Fibroblast of pulmonary artery (primary cell): ENCODE measurements at regions not wholly inside any gene's neighbourhood (a gene's known extent, or its start where the extent isn't known, plus 50 kb on each side); places are given as distances from the start of the nearest gene placed in this dataset.
"Not testable (repeated sequence)": the region's sequence is repeated elsewhere in the genome, so short reads cannot be mapped to it uniquely, and the experiment has no call there.

Experiments used
- DNase-seq: peaks from one replicate; pipeline ENCODE4 v3.0.0-alpha.2; 2010; ENCODE audit warnings: low read depth
- H3K4me3 ChIP-seq: replicated peaks from 2 replicates; pipeline ENCODE4 v1.5.1; 2011; ENCODE audit warnings: low read depth, mild to moderate bottlenecking, control low read depth, low read length, moderate library complexity
- TF ChIP-seq, protein P1 (sequence below): IDR thresholded peaks from 2 replicates; pipeline ENCODE4 v1.5.1; 2011; ENCODE audit warnings: mild to moderate bottlenecking, control low read depth, low read length, inconsistent platforms; ENCODE audit errors: missing control alignments

DNA sequence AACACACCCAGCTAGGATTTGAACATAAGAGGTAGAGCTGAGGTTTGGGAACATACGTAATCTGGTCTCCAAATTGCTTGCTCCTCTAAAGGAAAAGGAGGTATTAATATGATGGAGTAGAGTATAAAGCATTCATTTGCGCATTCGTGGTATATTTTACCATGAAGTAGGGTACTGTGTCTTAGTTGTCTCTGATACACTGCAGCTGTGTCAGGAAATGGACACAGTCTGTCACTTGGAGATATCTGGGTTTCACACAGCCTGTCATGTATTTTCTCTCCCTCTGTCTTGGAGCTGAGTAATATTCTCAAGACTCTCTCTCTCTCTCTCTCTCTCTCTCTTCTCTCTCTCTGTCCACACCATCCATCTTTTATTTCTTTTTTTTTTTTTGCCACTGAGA lies 274.8 kb upstream of the UGT8 start:
- no peak for DNase-seq
- TF ChIP-seq, protein P1, sequence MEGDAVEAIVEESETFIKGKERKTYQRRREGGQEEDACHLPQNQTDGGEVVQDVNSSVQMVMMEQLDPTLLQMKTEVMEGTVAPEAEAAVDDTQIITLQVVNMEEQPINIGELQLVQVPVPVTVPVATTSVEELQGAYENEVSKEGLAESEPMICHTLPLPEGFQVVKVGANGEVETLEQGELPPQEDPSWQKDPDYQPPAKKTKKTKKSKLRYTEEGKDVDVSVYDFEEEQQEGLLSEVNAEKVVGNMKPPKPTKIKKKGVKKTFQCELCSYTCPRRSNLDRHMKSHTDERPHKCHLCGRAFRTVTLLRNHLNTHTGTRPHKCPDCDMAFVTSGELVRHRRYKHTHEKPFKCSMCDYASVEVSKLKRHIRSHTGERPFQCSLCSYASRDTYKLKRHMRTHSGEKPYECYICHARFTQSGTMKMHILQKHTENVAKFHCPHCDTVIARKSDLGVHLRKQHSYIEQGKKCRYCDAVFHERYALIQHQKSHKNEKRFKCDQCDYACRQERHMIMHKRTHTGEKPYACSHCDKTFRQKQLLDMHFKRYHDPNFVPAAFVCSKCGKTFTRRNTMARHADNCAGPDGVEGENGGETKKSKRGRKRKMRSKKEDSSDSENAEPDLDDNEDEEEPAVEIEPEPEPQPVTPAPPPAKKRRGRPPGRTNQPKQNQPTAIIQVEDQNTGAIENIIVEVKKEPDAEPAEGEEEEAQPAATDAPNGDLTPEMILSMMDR, result no peak
- no peak overlapping the region for H3K4me3 ChIP-seq

- DNase-seq, result no peak
- TF ChIP-seq, protein P1, result no peak
- H3K4me3 ChIP-seq, result no peak overlapping the region
Observed at GRCh38 chr4:114326358-114326757, 272.2 kb upstream of the UGT8 start.

- TF ChIP-seq, protein P1, result no peak
- H3K4me3 ChIP-seq, result no peak overlapping the region
- DNase-seq, result no peak
Observed at GRCh38 chr4:114332119-114332518, 266.5 kb upstream of the UGT8 start.

DNA sequence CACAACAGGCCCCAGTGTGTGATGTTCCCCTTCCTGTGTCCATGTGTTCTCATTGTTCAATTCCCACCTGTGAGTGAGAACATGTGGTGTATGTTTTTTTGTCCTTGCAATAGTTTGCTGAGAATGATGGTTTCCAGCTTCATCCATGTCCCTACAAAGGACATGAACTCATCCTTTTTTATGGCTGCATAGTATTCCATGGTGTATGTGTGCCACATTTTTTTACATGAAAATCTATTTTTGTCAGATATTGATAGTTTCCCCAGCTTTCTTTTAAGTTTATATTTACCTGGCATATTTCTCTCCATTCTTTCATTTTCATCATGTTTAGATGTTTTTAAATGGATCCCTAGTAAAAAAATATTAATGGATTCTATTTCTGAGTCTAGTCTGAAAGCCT lies 264.2 kb upstream of the UGT8 start:
- not testable (repeated sequence) for H3K4me3 ChIP-seq, DNase-seq

- DNase-seq, result no peak
- TF ChIP-seq, protein P1, result no peak
- no peak overlapping the region for H3K4me3 ChIP-seq
Observed at GRCh38 chr4:114334884-114335330, 263.7 kb upstream of the UGT8 start.

- DNase-seq, result no peak
- TF ChIP-seq, protein P1, result no peak
- H3K4me3 ChIP-seq, result no peak overlapping the region
Observed at GRCh38 chr4:114335339-114335738, 263.3 kb upstream of the UGT8 start.

DNA sequence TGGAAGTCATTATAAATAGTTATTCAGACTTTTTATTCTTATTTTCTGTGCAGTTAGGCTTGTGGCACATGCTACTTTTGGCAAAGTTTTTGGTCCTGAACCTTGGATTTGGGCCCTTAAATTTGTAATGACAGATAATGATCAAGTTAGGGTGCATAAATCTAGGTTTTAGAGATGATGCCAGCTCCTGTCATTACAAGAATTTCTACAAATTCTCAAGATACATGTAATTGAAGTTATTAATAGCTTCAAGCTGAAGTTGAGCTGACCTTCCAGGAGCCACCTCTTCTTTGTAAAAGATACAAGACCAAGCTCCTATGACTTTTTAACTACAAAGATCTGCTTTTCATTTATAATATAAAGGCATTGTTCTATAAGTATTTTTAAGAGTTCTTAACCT lies 255.6 kb upstream of the UGT8 start:
- no peak overlapping the region for H3K4me3 ChIP-seq
- DNase-seq, result no peak
- TF ChIP-seq, protein P1, result no peak
